ENCODE measurements at regions not wholly inside any gene's neighbourhood (a gene's known extent, or its start where the extent isn't known, plus 50 kb on each side); places are given as distances from the start of the nearest gene placed in this dataset.

- DNase-seq: no peak
Measured at GRCh38 chr16:79296491-79296890, 304.0 kb downstream of the MAF start.

DNA sequence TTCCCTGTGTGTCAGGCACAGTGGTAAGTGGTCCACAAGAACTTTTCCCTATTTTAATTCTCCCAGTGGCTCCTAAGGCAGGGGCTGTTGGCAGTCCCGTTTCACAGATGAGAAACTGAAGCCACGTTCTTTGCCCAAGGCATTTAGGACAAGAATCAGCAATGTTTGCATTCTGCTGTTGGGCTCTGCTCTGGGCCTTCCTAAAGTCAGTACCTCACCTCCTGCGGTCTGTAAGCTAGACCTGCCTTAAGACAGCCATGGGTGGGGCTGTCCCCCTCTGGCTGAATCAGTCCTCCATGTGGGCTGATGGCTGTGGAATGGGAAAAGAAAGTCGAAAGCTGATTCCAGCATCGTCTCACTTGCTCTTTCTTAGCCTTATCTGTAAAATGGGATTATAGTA, 304.8 kb downstream of the MAF start:
- DNase-seq: no peak

DNA sequence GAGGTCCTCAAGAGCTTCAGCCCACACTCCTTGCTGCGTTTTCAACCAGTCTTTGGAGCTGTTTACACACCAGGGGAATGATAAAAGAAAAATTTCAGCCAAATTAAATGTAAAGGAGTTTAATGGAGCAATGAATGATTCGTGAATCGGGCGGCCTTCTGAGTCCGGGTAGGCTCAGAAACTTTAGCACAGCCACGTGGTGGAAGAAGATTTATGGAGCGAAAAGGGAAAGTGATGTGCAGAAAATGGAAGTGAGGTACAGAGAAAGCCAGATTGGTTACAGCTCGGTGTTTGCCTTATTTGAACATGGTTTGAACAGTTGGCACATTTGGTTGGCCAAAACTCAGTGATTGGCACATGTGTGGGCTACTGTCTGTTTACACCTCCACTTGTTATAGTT, 305.4 kb downstream of the MAF start:
- no peak for DNase-seq

DNA sequence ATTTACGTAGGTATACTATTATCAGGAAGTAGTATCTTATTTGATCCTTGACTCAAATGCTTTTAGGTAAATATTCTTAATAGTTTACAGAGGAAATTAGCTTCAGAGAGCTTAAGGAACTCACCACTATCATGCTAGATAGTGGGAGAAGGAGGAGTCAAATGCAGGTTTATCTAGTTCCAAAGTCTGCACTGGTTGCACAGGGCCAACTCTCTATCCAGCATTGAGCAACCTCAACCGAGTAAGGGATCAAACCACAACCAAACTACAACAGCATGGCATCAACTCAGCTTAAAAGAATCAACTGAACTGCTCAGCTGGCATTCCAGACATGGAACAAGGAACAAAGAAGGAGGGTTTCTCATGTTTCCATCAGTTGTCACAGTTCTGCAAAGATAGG, 306.0 kb downstream of the MAF start:
- no peak for DNase-seq

GRCh38 chr16:79293836-79294460, 306.6 kb downstream of the MAF start:
- no peak for DNase-seq

DNA sequence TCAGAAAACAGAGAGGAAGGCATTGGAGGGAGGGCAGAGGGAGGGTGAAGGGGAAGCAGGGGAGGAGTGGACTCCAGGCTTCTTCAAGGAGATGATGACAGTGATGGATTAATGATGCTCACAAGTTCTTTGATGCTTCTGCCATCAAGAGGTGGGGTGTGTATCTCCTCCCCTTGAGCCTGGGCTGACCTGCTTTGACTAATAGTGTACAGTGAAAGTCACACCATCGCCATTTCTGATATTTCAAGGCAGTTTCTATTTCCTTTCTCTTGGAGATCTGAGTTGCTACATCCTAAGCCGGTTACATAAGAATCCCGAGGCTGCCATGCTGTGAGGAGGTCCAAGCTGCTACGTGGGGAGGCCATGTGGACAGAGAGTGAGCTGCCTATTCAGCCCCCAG, 312.5 kb downstream of the MAF start:
- no peak for DNase-seq

DNA sequence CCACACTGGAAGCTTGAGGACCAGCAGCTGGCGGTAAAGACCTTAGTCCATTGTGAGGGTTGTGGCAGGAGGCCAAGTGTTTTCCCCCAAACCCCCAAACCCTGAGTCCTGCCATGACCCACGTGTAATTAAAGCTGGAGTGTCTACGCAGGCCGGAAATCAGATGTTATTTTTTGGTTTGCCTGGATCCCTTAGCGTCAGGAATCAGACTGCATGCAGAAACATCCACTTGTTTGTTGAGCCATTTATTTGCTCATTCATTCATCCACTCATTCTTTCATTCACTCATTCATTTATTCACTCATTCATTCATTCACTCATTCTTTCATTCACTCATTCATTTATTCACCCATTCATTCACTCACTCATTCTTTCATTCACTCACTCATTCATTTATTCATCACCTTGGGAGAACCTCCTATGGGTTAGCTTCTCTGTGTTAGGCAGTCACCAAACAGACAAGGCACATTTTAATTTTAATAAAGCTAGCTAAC, 313.1 kb downstream of the MAF start:
- no peak for DNase-seq

GRCh38 chr16:79286646-79287423, 313.7 kb downstream of the MAF start:
- DNase-seq: peak; percentile 66

DNA sequence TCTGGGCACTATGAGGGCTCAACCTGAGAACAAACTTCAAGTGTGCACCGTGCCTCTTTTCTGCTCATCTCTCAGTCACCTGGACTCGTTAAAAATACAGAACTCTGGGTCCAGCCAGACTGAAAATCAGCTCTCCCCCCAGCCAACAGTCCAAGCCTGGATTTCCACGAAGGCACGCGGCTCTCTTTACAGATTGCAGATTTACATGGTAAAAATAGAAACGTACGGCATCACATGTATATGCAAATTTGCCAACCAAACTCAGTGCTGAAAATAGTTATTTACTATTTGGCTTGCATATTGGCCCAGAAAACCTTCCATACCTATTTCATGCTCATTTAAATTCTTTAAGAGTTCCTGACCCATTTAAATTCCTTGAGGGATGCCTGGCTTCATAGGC, 315.8 kb downstream of the MAF start:
- no peak for DNase-seq

DNA sequence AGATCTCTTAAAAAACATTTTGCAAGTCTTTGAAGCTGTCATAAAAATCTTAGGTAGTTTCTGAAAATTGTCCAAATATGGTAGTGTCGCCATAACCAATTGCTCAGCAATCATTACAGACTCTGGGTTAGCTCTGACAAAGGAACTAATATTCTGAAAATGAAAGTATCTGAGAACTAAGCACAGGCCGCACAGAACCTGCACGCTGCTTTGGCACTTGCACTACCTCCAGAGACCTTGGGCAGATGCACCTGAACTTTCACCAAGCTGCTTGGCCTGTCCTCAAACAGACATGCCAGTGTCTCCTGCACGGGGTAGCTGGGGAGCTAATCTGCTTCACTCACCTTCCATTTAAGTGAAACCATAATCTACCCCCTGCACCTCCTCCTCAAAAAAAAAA, 317.0 kb downstream of the MAF start:
- no peak for DNase-seq

DNA sequence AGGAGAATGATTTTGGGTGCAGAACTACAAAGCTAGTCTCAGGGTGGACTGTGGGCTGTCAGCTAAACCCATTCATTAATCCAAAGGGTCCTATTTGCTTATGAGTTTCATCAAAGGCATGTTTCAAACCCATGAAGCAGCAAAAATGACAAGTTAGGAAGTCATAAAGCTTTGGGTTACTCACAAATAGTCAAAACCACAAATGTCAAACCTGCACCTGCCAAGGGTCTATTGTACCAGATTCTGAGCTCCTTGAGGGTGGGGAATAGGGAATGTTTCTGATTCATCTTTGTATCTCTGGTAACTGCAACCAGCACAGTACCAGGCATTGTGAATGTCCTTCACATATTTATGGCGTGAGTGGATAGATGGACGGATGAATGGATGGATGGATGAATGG, 317.7 kb downstream of the MAF start:
- DNase-seq: no peak

GRCh38 chr16:79278506-79278905, 322.0 kb downstream of the MAF start:
- no peak for DNase-seq

DNA sequence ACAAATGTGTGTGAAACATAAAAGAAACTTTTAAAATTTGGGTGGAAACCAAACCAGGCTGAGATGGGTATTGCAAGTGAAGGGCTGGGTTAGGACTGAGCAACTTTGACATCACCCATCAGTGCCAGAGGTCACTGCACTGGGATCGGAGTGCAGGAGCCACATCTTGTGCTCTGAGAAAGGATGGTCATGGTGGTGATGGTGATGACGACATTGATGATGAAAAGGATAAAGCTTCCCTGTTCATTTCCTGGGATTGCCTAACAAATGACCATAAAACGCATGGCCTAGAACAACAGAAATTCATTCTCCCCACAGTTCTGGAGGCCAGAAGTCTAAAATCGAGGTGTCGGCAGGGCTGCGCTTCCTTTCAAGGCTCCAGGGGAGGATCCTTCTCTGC, 324.0 kb downstream of the MAF start:
- DNase-seq: no peak

DNA sequence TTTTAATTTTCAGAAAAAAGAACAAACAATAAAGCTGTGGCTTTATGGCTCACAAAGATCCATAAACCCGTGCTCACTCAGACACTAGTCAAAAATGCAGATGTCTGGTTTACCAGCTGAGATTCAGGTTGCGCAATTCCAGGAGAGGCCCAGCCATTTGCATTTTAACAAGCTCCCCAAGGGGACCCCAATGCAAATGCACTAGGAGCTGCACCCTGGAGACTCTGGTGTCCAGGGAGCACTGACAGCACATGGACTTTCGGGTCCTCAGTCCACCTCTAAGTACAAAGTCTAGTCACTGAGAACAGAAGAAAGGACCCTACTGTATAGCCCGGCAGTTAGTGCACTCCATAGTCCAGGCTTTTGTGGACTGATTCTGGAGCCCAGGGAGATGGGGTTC, 326.3 kb downstream of the MAF start:
- DNase-seq: no peak

- no peak for DNase-seq
Measured at GRCh38 chr16:79272141-79272577, 328.4 kb downstream of the MAF start.

GRCh38 chr16:79271583-79271982, 329.0 kb downstream of the MAF start:
- DNase-seq: no peak

DNA sequence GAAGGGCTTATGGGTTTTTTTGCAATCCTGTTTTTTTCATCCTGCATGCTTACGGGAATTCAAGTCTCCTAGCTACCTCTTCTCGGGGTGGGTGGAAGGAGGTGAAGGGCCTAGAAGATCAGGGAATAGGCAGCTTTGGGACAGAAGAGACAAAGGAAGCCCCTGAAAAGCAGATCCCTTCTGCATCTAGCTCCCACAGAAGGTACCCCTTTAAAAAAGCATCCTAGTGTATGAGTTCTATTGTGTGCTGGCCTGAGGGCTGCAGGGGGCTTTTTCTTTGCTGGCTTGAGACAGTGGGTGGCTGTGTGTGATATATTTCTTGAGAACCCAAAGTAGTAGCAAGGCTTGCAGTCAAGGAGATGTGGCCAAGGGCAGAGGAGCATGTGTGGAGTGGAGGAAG, 330.5 kb downstream of the MAF start:
- DNase-seq: no peak

GRCh38 chr16:79269211-79269863, 331.2 kb downstream of the MAF start:
- DNase-seq: no peak

DNA sequence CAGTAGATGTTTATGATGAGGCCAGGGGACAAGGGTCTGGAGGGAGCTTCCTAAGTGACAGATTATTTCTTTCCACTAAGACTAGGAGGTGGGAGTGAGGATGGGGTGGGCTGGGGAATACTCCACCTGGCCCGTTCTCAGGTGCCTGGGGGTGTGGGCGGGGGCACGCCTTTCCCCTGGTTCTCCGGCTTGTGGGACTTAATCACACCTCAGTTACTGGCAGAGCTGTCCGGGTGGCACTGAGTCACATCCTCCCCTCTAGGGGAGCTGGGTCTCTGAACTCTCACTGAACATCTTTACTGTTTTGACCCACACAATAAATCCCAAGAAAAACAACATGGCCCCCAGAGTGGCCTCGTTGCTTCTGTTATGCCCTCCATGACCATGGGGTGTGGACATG, 332.8 kb downstream of the MAF start:
- DNase-seq: no peak

- DNase-seq: no peak
Measured at GRCh38 chr16:79267146-79267545, 333.4 kb downstream of the MAF start.

DNA sequence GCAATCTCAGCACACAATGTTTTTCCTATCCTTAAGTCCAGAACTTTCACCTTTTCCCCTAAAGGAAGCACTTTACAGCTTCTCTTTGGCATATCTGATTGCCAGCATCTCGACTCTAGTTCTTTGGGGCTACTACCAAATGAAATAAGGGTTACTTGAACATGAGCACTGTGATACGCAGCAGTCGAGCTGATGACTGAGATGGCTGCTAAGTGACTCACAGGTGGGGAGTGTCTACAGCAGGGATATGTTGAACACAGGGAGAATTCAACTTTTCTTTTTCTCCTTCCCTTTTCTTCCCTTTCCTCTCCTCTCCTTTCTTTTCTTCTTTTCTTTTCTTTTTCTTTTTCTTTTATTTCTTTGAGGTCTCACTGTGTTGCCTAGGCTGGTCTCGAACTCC, 334.8 kb downstream of the MAF start:
- DNase-seq: no peak

- no peak for DNase-seq
Measured at GRCh38 chr16:79265196-79265595, 335.3 kb downstream of the MAF start.

DNA sequence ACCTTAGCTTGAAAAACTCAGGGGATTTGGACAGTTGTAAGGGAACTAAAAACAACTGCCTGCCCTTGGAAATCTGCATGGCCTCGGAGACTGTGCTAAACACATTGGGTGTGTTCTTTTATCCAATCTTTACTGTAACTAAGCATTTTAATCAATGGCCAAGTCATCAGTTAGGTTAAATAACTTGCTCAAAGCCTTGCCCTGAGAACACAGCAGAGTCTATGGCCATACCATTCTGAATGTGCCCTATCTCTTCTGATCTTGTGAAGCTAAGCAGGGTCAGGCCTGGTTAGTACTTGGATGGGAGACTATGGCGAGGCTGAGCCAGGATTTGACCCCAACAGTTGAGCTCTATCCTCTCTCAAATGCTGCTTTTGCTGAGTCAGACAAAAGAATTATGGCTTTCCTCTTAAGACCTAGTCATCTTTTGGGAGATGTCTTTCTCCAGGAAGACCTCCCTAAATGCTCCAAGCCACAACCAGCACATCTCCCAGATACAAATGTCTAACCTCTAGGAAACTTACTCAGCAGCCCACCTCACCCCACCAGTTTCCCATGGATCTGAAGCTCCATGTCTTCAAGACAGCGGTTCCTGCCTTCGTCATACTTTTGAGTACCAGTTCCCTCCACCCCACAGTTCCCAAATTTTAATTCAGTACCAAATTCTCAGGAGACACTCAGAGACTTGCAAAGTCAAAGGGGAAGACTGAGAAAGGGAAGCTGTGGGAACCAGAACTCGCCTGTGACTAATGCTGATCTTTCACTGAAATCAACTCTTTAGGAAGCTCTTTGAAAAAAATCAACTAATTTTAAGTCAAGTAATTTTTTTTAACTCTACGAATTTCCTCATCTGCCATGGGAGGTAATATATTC, 336.1 kb downstream of the MAF start:
- no peak for DNase-seq

All from right kidney (tissue), 1 donor.